ENCODE measurements at regions not wholly inside any gene's neighbourhood (a gene's known extent, or its start where the extent isn't known, plus 50 kb on each side); places are given as distances from the start of the nearest gene placed in this dataset.

GRCh38 chr21:40985370-40985769 is 138.4 kb upstream of the DSCAM start:
- Histone ChIP-seq H3K9me3 (ENCODE audit: control insufficient read depth, low read length) (peaks cover 14% of the 10 kb centered on the region), H3K27me3 (replicated peaks; ENCODE audit: control insufficient read depth, insufficient read depth, low read length) (no peaks in the 10 kb centered on the region), H3K9ac (ENCODE audit: low read length) (no peak overlapping the region), H3K4me3 (ENCODE audit: low read length) (no peak overlapping the region), H3K36me3 (ENCODE audit: control insufficient read depth, insufficient read depth, low read length, severe bottlenecking) (no peaks in the 10 kb centered on the region), H3K4me1 (ENCODE audit: control insufficient read depth, insufficient read depth, low read length) (no peaks in the 10 kb centered on the region)
- DNase-seq (ENCODE audit: low read depth) = no peak

- Histone ChIP-seq H3K9ac (ENCODE audit: low read length) (no peak overlapping the region), H3K4me3 (ENCODE audit: low read length) (no peak overlapping the region), H3K9me3 (ENCODE audit: control insufficient read depth, low read length) (no peaks in the 10 kb centered on the region), H3K27me3 (replicated peaks; ENCODE audit: control insufficient read depth, insufficient read depth, low read length) (no peaks in the 10 kb centered on the region), H3K4me1 (ENCODE audit: control insufficient read depth, insufficient read depth, low read length) (no peaks in the 10 kb centered on the region), H3K36me3 (ENCODE audit: control insufficient read depth, insufficient read depth, low read length, severe bottlenecking) (no peaks in the 10 kb centered on the region)
- DNase-seq (ENCODE audit: low read depth) = no peak
Observed at GRCh38 chr21:40990366-40990765, 143.4 kb upstream of the DSCAM start.

GRCh38 chr21:40997831-40998230 is 150.9 kb upstream of the DSCAM start:
- Histone ChIP-seq H3K36me3 (ENCODE audit: control insufficient read depth, insufficient read depth, low read length, severe bottlenecking) (no peaks in the 10 kb centered on the region), H3K9ac (ENCODE audit: low read length) (no peak overlapping the region), H3K27me3 (replicated peaks; ENCODE audit: control insufficient read depth, insufficient read depth, low read length) (no peaks in the 10 kb centered on the region), H3K4me1 (ENCODE audit: control insufficient read depth, insufficient read depth, low read length) (no peaks in the 10 kb centered on the region), H3K4me3 (ENCODE audit: low read length) (no peak overlapping the region), H3K9me3 (ENCODE audit: control insufficient read depth, low read length) (peaks cover 25% of the 10 kb centered on the region)
- DNase-seq (ENCODE audit: low read depth) = no peak

- Histone ChIP-seq H3K9ac (ENCODE audit: low read length) (no peak overlapping the region), H3K27me3 (replicated peaks; ENCODE audit: control insufficient read depth, insufficient read depth, low read length) (no peaks in the 10 kb centered on the region), H3K36me3 (ENCODE audit: control insufficient read depth, insufficient read depth, low read length, severe bottlenecking) (no peaks in the 10 kb centered on the region), H3K4me3 (ENCODE audit: low read length) (no peak overlapping the region), H3K9me3 (ENCODE audit: control insufficient read depth, low read length) (peaks cover 25% of the 10 kb centered on the region), H3K4me1 (ENCODE audit: control insufficient read depth, insufficient read depth, low read length) (no peaks in the 10 kb centered on the region)
- DNase-seq (ENCODE audit: low read depth) = no peak
Observed at GRCh38 chr21:41000838-41001237, 153.9 kb upstream of the DSCAM start.

- Histone ChIP-seq H3K36me3 (ENCODE audit: control insufficient read depth, insufficient read depth, low read length, severe bottlenecking) (no peaks in the 10 kb centered on the region), H3K9me3 (ENCODE audit: control insufficient read depth, low read length) (peaks cover 3% of the 10 kb centered on the region), H3K4me1 (ENCODE audit: control insufficient read depth, insufficient read depth, low read length) (no peaks in the 10 kb centered on the region), H3K27me3 (replicated peaks; ENCODE audit: control insufficient read depth, insufficient read depth, low read length) (no peaks in the 10 kb centered on the region), H3K4me3 (ENCODE audit: low read length) (no peak overlapping the region), H3K9ac (ENCODE audit: low read length) (no peak overlapping the region)
- DNase-seq (ENCODE audit: low read depth) = no peak
Observed at GRCh38 chr21:41006636-41007035, 159.7 kb upstream of the DSCAM start.

- Histone ChIP-seq H3K4me1 (ENCODE audit: control insufficient read depth, insufficient read depth, low read length) (no peaks in the 10 kb centered on the region), H3K9me3 (ENCODE audit: control insufficient read depth, low read length) (peaks cover 3% of the 10 kb centered on the region), H3K4me3 (ENCODE audit: low read length) (no peak overlapping the region), H3K36me3 (ENCODE audit: control insufficient read depth, insufficient read depth, low read length, severe bottlenecking) (no peaks in the 10 kb centered on the region), H3K27me3 (replicated peaks; ENCODE audit: control insufficient read depth, insufficient read depth, low read length) (no peaks in the 10 kb centered on the region), H3K9ac (ENCODE audit: low read length) (no peak overlapping the region)
- DNase-seq (ENCODE audit: low read depth) = no peak
Observed at GRCh38 chr21:41008351-41008750, 159.6 kb upstream of the BACE2 start.

GRCh38 chr21:41008974-41009373 is 159.0 kb upstream of the BACE2 start:
- Histone ChIP-seq H3K36me3 (ENCODE audit: control insufficient read depth, insufficient read depth, low read length, severe bottlenecking) (no peaks in the 10 kb centered on the region), H3K9ac (ENCODE audit: low read length) (no peak overlapping the region), H3K4me1 (ENCODE audit: control insufficient read depth, insufficient read depth, low read length) (no peaks in the 10 kb centered on the region), H3K4me3 (ENCODE audit: low read length) (no peak overlapping the region), H3K9me3 (ENCODE audit: control insufficient read depth, low read length) (peaks cover 3% of the 10 kb centered on the region), H3K27me3 (replicated peaks; ENCODE audit: control insufficient read depth, insufficient read depth, low read length) (no peaks in the 10 kb centered on the region)
- DNase-seq (ENCODE audit: low read depth) = no peak

GRCh38 chr21:41009398-41010100 is 158.4 kb upstream of the BACE2 start:
- Histone ChIP-seq H3K4me3 (ENCODE audit: low read length) (no peak overlapping the region), H3K9me3 (ENCODE audit: control insufficient read depth, low read length) (peaks cover 3% of the 10 kb centered on the region), H3K36me3 (ENCODE audit: control insufficient read depth, insufficient read depth, low read length, severe bottlenecking) (no peaks in the 10 kb centered on the region), H3K27me3 (replicated peaks; ENCODE audit: control insufficient read depth, insufficient read depth, low read length) (no peaks in the 10 kb centered on the region), H3K4me1 (ENCODE audit: control insufficient read depth, insufficient read depth, low read length) (no peaks in the 10 kb centered on the region), H3K9ac (ENCODE audit: low read length) (no peak overlapping the region)
- no peak for DNase-seq (ENCODE audit: low read depth)

- Histone ChIP-seq H3K4me3 (ENCODE audit: low read length) (no peak overlapping the region), H3K9me3 (ENCODE audit: control insufficient read depth, low read length) (peaks cover 3% of the 10 kb centered on the region), H3K36me3 (ENCODE audit: control insufficient read depth, insufficient read depth, low read length, severe bottlenecking) (no peaks in the 10 kb centered on the region), H3K27me3 (replicated peaks; ENCODE audit: control insufficient read depth, insufficient read depth, low read length) (no peaks in the 10 kb centered on the region), H3K9ac (ENCODE audit: low read length) (no peak overlapping the region), H3K4me1 (ENCODE audit: control insufficient read depth, insufficient read depth, low read length) (no peaks in the 10 kb centered on the region)
- no peak for DNase-seq (ENCODE audit: low read depth)
Observed at GRCh38 chr21:41010101-41010435, 157.9 kb upstream of the BACE2 start.

- DNase-seq (ENCODE audit: low read depth) = no peak
- Histone ChIP-seq H3K36me3 (ENCODE audit: control insufficient read depth, insufficient read depth, low read length, severe bottlenecking) (no peaks in the 10 kb centered on the region), H3K9me3 (ENCODE audit: control insufficient read depth, low read length) (peaks cover 3% of the 10 kb centered on the region), H3K27me3 (replicated peaks; ENCODE audit: control insufficient read depth, insufficient read depth, low read length) (no peaks in the 10 kb centered on the region), H3K4me3 (ENCODE audit: low read length) (no peak overlapping the region), H3K4me1 (ENCODE audit: control insufficient read depth, insufficient read depth, low read length) (no peaks in the 10 kb centered on the region), H3K9ac (ENCODE audit: low read length) (no peak overlapping the region)
Observed at GRCh38 chr21:41011098-41011731, 156.7 kb upstream of the BACE2 start.

- H3K4me1 ChIP-seq (ENCODE audit: control insufficient read depth, insufficient read depth, low read length) = no peaks in the 10 kb centered on the region
- H3K27me3 ChIP-seq (replicated peaks; ENCODE audit: control insufficient read depth, insufficient read depth, low read length) = no peaks in the 10 kb centered on the region
- H3K36me3 ChIP-seq (ENCODE audit: control insufficient read depth, insufficient read depth, low read length, severe bottlenecking) = no peaks in the 10 kb centered on the region
- no peak for DNase-seq (ENCODE audit: low read depth)
- H3K9ac ChIP-seq (ENCODE audit: low read length) = no peak overlapping the region
- peaks cover 3% of the 10 kb centered on the region for H3K9me3 ChIP-seq (ENCODE audit: control insufficient read depth, low read length)
- H3K4me3 ChIP-seq (ENCODE audit: low read length) = no peak overlapping the region
Observed at GRCh38 chr21:41011951-41012366, 156.0 kb upstream of the BACE2 start.

GRCh38 chr21:41012425-41012824 is 155.5 kb upstream of the BACE2 start:
- no peak for DNase-seq (ENCODE audit: low read depth)
- Histone ChIP-seq H3K4me3 (ENCODE audit: low read length) (no peak overlapping the region), H3K4me1 (ENCODE audit: control insufficient read depth, insufficient read depth, low read length) (no peaks in the 10 kb centered on the region), H3K9ac (ENCODE audit: low read length) (no peak overlapping the region), H3K9me3 (ENCODE audit: control insufficient read depth, low read length) (peaks cover 3% of the 10 kb centered on the region), H3K27me3 (replicated peaks; ENCODE audit: control insufficient read depth, insufficient read depth, low read length) (no peaks in the 10 kb centered on the region), H3K36me3 (ENCODE audit: control insufficient read depth, insufficient read depth, low read length, severe bottlenecking) (no peaks in the 10 kb centered on the region)
